IPS-NIHi7 (cell line): ENCODE measurements at regions not wholly inside any gene's neighbourhood (a gene's known extent, or its start where the extent isn't known, plus 50 kb on each side); places are given as distances from the start of the nearest gene placed in this dataset.
"Not testable (repeated sequence)": the region's sequence is repeated elsewhere in the genome, so short reads cannot be mapped to it uniquely, and the experiment has no call there.

Source experiments
- DNase-seq: peaks from one replicate; pipeline ENCODE4 v3.0.0; 2012; ENCODE audit warnings: mixed read lengths; ENCODE audit errors: extremely low spot score

- DNase-seq = peak; percentile 11
Observed at GRCh38 chr4:116668190-116668589, 417.2 kb downstream of the TRAM1L1 start.

GRCh38 chr4:116665716-116666115, 419.7 kb downstream of the TRAM1L1 start:
- no peak for DNase-seq

- peak; percentile 17 for DNase-seq
Observed at GRCh38 chr4:116664198-116664597, 421.2 kb downstream of the TRAM1L1 start.

- no peak for DNase-seq
Observed at GRCh38 chr4:116639070-116639577, 446.3 kb downstream of the TRAM1L1 start.

DNA sequence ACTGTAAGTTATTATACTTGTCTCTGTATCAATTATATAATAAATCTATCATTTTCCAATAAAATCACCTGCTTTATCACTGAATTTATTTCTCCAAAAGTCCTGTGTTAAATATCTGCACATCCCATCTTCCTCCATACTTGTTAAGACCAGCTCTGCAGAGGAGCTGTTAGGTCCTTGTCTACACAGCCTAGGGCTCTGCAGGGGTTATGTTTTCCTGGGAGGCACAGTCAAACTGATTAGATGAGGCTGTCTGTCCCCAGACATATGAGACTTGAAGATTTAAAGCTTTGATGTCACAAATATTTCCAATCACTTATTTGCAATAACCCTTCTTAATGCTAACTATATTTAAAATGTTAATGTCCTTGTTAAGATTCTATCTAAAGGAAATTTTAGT, 446.8 kb downstream of the TRAM1L1 start:
- DNase-seq = no peak

- DNase-seq = no peak
Observed at GRCh38 chr4:116636917-116637316, 448.5 kb downstream of the TRAM1L1 start.

DNA sequence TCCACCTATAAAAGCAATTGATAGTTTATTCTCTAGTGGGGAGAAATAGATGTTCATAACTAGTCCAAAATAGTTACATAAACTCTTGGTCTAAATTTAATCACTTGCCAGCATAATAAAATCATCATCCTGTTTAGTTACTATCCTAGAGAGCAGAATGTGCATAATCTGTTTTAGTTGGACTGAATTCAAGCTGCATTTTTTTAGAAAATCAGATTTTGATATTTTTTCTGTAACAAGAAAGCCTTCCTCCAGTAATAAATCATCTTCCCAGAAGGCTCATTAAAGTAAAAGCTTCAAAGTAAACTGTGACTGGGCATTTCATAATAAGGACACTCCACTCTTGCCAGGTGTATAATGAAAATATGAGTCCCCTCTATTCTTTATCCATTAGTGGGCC, 453.1 kb downstream of the TRAM1L1 start:
- DNase-seq = no peak

- no peak for DNase-seq
Observed at GRCh38 chr4:116628598-116628997, 456.8 kb downstream of the TRAM1L1 start.

DNA sequence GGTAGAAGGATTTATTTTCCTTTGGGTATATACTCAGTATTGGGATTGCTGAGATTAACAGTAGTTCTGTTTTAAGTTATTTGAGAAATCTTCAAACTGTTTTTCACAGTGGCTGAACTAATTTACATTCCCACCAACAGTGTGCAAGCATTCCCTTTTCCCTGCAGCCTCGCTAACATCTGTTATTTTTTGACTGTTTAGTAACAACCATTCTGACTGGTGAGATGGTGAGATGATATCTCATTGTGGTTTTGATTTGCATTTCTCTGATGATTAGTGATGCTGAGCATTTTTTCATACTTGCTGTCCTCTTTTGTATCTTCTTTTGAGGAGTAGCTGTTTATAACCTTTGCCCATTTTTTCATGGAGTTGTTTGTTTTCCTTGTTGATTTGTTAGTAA, 457.8 kb downstream of the TRAM1L1 start:
- DNase-seq = no peak

DNA sequence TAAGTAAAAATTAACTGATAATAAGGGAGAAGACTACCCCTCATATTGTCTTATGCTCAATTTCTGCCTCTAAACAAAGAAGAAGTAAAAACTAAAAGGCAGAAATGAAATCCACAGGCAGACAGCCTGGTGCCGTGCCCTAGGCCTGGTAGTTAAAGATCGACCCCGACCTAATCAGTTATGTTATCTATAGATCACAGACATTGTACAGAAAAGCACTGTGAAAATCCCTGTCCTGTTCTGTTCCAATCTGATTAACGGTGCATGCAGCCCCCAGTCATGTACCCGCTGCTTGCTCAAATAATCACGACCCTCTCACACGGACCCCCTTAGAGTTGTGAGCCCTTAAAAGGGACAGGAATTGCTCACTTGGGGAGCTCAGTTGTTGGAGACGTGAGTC, 465.9 kb downstream of the TRAM1L1 start:
- DNase-seq = not testable (repeated sequence)

GRCh38 chr4:116618638-116619037, 466.7 kb downstream of the TRAM1L1 start:
- DNase-seq = no peak

GRCh38 chr4:116603096-116603495, 482.3 kb downstream of the TRAM1L1 start:
- no peak for DNase-seq

GRCh38 chr4:116599859-116600258, 485.5 kb downstream of the TRAM1L1 start:
- peak; percentile 51 for DNase-seq

DNA sequence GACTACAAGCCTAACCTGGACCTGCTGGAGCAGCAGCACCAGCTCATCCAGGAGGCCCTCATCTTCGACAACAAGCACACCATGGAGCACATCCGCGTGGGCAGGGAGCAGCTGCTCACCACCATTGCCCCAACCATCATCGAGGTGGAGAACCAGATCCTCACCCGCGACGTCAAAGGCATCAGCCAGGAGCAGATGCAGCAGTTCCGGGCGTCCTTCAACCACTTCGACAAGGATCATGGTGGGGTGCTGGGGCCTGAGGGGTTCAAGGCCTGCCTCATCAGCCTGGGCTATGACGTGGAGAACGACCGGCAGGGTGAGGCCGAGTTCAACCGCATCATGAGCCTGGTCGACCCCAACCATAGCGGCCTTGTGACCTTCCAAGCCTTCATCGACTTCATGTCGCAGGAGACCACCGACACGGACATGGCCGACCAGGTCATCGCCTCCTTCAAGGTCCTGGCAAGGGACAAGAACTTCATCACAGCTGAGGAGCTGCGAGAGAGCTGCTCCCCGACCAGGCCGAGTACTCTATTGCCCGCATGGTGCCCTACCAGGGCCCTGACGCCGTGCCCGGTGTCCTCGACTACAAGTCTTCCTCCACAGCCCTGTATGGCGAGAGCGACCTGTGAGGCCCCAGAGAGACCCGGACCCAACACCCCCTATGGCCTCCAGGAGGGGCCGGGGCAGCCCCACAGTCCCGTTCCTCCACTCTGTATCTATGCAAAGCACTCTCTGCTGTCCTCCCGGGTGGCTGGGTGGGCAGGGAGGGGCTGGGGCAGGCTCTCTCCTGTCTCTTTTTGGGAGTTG, 486.2 kb downstream of the TRAM1L1 start:
- DNase-seq = no peak

DNA sequence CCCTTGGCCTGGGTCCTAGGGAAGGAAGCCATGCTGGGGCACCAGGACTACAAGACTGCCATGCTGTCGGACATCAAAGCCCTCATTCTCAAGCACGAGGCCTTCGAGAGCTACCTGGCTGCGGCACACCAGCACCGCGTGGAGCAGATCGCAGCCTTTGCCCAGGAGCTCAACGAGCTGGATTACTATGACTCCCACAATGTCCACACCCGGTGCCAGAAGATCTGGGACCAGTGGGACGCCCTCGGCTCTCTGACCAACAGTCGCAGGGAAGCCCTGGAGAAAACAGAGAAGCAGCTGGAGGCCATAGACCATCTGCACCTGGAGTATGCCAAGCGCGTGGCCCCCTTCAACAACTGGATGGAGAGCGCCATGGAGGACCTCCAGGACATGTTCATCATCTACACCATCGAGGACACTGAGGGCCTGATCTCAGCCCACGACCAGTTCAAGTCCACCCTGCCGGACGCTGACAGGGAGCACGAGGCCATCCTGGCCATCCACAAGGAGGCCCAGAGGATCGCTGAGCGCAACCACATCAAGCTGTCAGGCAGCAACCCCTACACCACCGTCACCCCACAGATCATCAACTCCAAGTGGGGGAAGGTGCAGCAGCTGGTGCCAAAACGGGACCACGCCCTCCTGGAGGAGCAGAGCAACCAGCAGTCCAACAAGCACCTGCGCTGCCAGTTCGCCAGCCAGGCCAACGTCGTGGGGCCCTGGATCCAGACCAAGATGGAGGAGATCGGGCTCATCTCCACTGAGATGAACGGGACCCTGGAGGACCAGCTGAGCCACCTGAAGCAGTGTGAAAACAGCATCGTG, 487.0 kb downstream of the TRAM1L1 start:
- DNase-seq = no peak

GRCh38 chr4:116590648-116591047, 494.7 kb downstream of the TRAM1L1 start:
- no peak for DNase-seq

GRCh38 chr4:116588783-116589182, 496.6 kb downstream of the TRAM1L1 start:
- no peak for DNase-seq

- no peak for DNase-seq
Observed at GRCh38 chr4:116585246-116585645, 500.1 kb downstream of the TRAM1L1 start.

GRCh38 chr4:116577321-116577720, 508.1 kb downstream of the TRAM1L1 start:
- no peak for DNase-seq

- no peak for DNase-seq
Observed at GRCh38 chr4:116573540-116573939, 511.8 kb downstream of the TRAM1L1 start.

DNA sequence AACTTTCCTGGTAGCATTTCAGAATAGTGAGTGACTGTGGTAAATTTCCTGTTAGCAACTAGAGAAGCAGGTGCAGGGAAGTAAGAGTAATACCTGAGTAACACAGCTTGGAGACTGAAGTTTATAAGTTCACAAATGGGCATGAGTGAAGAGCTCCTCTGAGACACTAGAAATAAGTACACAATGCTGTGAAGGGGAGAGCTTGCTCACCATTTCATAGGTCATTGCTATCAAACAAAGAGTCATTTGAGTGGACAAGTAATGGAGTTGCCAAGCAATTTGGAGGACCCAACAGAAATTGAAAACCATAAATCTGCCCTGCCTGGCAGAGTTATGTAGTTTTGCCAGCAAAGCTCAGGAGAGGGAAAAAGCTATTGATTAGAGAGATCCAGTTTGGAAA, 523.6 kb downstream of the TRAM1L1 start:
- no peak for DNase-seq

DNA sequence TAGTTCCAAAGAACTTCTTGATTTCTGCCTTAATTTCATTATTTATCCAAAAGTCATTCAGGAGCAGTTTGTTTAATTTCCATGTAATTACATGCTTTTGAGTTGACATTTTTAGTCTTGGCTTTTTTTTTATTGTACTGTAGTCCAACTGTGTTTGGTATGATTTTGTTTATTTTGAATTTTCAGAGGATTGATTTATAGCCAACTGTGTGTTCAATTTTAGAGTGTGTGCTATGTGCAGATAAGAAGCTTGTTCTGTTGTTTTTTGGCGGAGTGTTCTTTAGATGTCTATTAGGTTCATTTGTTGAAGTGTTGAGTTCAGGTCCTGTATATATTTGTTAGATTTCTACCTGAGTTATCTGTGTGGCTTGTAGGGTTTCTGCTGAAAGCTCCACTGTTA, 533.6 kb downstream of the TRAM1L1 start:
- DNase-seq = no peak

DNA sequence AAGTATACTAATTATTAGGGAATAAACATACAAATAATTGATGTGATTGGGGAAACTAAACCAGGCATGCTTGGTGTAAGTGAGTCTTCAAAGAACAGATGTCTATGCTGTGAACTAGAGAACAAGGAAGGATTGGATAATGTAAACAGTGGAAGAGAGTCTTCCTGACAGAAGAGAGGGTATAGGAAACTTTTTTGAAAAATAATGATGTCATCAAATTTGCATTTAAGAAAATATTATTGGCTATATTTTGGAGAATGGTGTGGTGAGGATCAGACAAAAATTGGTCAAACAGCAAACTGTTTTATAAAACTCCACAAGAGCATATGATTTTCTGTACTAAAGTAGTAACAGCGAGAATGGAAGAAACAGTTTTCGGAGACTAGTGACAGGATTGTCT, 537.7 kb downstream of the TRAM1L1 start:
- DNase-seq = no peak
